ENCODE measurements at regions not wholly inside any gene's neighbourhood (a gene's known extent, or its start where the extent isn't known, plus 50 kb on each side); places are given as distances from the start of the nearest gene placed in this dataset.

GRCh38 chr12:63007726-63008125 lies 72.8 kb upstream of the PPM1H start:
- Histone ChIP-seq H3K27me3 (ENCODE audit: control insufficient read depth in 2 of 2, insufficient read depth in 2 of 2, low read length in 2 of 2) (no peaks in the 10 kb centered on the region), H3K9ac (replicated peaks; ENCODE audit: extremely low read depth, insufficient read depth, low read length) (no peak overlapping the region), H3K4me3 (replicated peaks in 1 of 3; ENCODE audit: insufficient read depth in 1 of 3, low read depth in 1 of 3, low read length in 3 of 3) (no peak overlapping the region), H3K9me1 (replicated peaks; ENCODE audit: control insufficient read depth, extremely low read depth, insufficient read depth, low read length) (no peaks in the 10 kb centered on the region), H2AFZ (ENCODE audit: low read depth, low read length) (no peak overlapping the region), H3K27ac (ENCODE audit: insufficient read depth, low read depth, low read length) (no peak overlapping the region), H3K36me3 (ENCODE audit: control insufficient read depth in 2 of 2, extremely low read depth in 1 of 2, insufficient read depth in 2 of 2, low read length in 2 of 2) (no peaks in the 10 kb centered on the region), H3K4me1 (ENCODE audit: control insufficient read depth, extremely low read depth, insufficient read depth, low read length) (no peaks in the 10 kb centered on the region), H3K9me3 (replicated peaks; ENCODE audit: control insufficient read depth, insufficient read depth, low read length) (no peaks in the 10 kb centered on the region), H3K79me2 (ENCODE audit: control insufficient read depth, insufficient read depth, low read length) (no peaks in the 10 kb centered on the region), H3K4me2 (ENCODE audit: insufficient read depth, low read length) (no peak overlapping the region), H4K20me1 (replicated peaks; ENCODE audit: control insufficient read depth, extremely low read depth, insufficient read depth, low read length) (no peaks in the 10 kb centered on the region)
- CTCF ChIA-PET, result no interaction called here
- no TSS peak for BruUV-seq (replicated peaks)
- POLR2A ChIA-PET, result no interaction called here
- FAIRE-seq (no peak), DNase-seq (ENCODE audit: low read depth, low spot score) (no peak)
- dilution Hi-C loops (cut with MboI; ENCODE audit: extremely low pct_ligation_motif_present, low sequenced_read_pairs) (no loop called here), intact Hi-C loops (cut with micrococcal nuclease) (no loop called here)
- TF ChIP-seq POLR2A (IDR thresholded peaks at IDR 0.05; ENCODE audit: low read depth, low read length) (no peak), EZH2 (IDR thresholded peaks at IDR 0.05; ENCODE audit: borderline replicate concordance, low read depth, low read length, severe bottlenecking) (no peak), MYC (IDR thresholded peaks at IDR 0.05; ENCODE audit: low read depth, low read length) (no peak)

- DNase-seq (ENCODE audit: low read depth, low spot score), result no peak
- no TSS peak for BruUV-seq (replicated peaks)
- Histone ChIP-seq H3K27ac (ENCODE audit: insufficient read depth, low read depth, low read length) (no peak overlapping the region), H3K27me3 (ENCODE audit: control insufficient read depth in 2 of 2, insufficient read depth in 2 of 2, low read length in 2 of 2) (no peaks in the 10 kb centered on the region), H3K79me2 (ENCODE audit: control insufficient read depth, insufficient read depth, low read length) (no peaks in the 10 kb centered on the region), H3K9me1 (replicated peaks; ENCODE audit: control insufficient read depth, extremely low read depth, insufficient read depth, low read length) (no peaks in the 10 kb centered on the region), H3K9ac (replicated peaks; ENCODE audit: extremely low read depth, insufficient read depth, low read length) (no peak overlapping the region), H4K20me1 (replicated peaks; ENCODE audit: control insufficient read depth, extremely low read depth, insufficient read depth, low read length) (no peaks in the 10 kb centered on the region), H3K4me1 (ENCODE audit: control insufficient read depth, extremely low read depth, insufficient read depth, low read length) (no peaks in the 10 kb centered on the region), H3K4me2 (ENCODE audit: insufficient read depth, low read length) (no peak overlapping the region), H2AFZ (ENCODE audit: low read depth, low read length) (no peak overlapping the region), H3K4me3 (replicated peaks in 1 of 3; ENCODE audit: insufficient read depth in 1 of 3, low read depth in 1 of 3, low read length in 3 of 3) (no peak overlapping the region), H3K9me3 (replicated peaks; ENCODE audit: control insufficient read depth, insufficient read depth, low read length) (no peaks in the 10 kb centered on the region), H3K36me3 (ENCODE audit: control insufficient read depth in 2 of 2, extremely low read depth in 1 of 2, insufficient read depth in 2 of 2, low read length in 2 of 2) (no peaks in the 10 kb centered on the region)
- FAIRE-seq, result no peak
- dilution Hi-C loops (cut with MboI; ENCODE audit: extremely low pct_ligation_motif_present, low sequenced_read_pairs) (no loop called here), intact Hi-C loops (cut with micrococcal nuclease) (no loop called here)
- TF ChIP-seq POLR2A (IDR thresholded peaks at IDR 0.05; ENCODE audit: low read depth, low read length) (no peak), EZH2 (IDR thresholded peaks at IDR 0.05; ENCODE audit: borderline replicate concordance, low read depth, low read length, severe bottlenecking) (no peak), MYC (IDR thresholded peaks at IDR 0.05; ENCODE audit: low read depth, low read length) (no peak)
- ChIA-PET POLR2A (no interaction called here), CTCF (no interaction called here)
Measured at GRCh38 chr12:63006536-63006935, 71.6 kb upstream of the PPM1H start.

Data from endothelial cell of umbilical vein (primary cell).